ENCODE measurements at regions not wholly inside any gene's neighbourhood (a gene's known extent, or its start where the extent isn't known, plus 50 kb on each side); places are given as distances from the start of the nearest gene placed in this dataset.

DNA sequence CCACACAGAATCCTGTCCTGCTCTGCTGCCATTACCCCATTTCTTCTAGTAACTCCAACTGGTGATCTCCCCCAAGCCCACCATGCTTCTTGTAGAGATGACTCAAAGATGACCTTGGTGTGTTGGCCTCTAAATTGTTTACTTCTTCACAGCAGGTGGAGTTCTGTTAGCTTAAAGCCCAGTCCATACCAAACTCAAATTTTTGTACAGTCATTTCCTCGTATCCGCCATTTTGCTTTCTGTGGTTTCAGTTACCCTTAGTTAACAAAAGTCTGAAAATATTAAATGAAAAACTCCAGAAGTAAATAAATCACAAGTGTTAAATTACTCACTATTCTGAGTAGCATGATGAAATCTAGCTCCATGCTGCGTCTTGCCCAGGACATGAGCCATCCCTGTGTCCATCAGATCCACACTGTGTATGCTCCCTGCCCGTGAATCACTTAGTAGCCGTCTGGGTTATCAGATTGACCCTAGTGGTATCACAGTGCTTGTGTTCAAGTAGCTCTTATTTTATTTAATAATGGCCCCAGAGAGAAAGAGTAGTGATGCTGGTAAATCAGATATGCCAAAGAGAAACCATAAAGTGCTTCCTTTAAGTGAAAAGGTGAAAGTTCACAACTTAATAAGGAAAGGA is 133.3 kb upstream of the NOL4 start:
- Histone ChIP-seq H3K27me3 (ENCODE audit: insufficient read depth, low read depth, severe bottlenecking) (no peaks in the 10 kb centered on the region), H3K9me3 (ENCODE audit: severe bottlenecking) (no peaks in the 10 kb centered on the region), H3K4me3 (ENCODE audit: low read depth, low read length) (no peak overlapping the region), H3K36me3 (no peaks in the 10 kb centered on the region), H3K27ac (no peak overlapping the region)
- TF ChIP-seq, protein P1, sequence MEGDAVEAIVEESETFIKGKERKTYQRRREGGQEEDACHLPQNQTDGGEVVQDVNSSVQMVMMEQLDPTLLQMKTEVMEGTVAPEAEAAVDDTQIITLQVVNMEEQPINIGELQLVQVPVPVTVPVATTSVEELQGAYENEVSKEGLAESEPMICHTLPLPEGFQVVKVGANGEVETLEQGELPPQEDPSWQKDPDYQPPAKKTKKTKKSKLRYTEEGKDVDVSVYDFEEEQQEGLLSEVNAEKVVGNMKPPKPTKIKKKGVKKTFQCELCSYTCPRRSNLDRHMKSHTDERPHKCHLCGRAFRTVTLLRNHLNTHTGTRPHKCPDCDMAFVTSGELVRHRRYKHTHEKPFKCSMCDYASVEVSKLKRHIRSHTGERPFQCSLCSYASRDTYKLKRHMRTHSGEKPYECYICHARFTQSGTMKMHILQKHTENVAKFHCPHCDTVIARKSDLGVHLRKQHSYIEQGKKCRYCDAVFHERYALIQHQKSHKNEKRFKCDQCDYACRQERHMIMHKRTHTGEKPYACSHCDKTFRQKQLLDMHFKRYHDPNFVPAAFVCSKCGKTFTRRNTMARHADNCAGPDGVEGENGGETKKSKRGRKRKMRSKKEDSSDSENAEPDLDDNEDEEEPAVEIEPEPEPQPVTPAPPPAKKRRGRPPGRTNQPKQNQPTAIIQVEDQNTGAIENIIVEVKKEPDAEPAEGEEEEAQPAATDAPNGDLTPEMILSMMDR (IDR thresholded peaks at IDR 0.05; ENCODE audit: low read depth, low read length), result no peak
- DNase-seq, result no peak

DNA sequence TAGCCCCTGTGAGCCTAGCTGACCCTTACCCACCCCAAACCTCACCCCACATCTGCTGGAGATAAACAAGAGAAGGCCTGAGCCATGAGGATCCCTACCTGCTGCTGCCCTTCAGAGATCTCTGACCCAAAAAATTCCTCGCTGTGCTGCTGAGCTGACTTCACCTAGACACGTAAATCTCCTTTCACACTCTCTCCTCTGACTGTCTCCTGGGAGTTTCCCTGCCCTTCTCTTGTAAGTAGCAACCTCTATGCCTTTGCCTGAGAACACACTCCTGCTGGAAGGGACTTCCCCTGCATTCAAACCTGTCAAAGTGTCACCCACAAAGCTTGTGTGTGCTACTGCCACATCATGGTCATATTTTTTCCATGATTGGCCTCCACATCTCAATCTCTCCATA is 134.2 kb upstream of the NOL4 start:
- no peaks in the 10 kb centered on the region for H3K9me3 ChIP-seq (ENCODE audit: severe bottlenecking)
- no peak overlapping the region for H3K4me3 ChIP-seq (ENCODE audit: low read depth, low read length)
- TF ChIP-seq, protein P1 (IDR thresholded peaks at IDR 0.05; ENCODE audit: low read depth, low read length), result no peak
- no peaks in the 10 kb centered on the region for H3K27me3 ChIP-seq (ENCODE audit: insufficient read depth, low read depth, severe bottlenecking)
- H3K27ac ChIP-seq, result no peak overlapping the region
- H3K36me3 ChIP-seq, result no peaks in the 10 kb centered on the region
- no peak for DNase-seq

DNA sequence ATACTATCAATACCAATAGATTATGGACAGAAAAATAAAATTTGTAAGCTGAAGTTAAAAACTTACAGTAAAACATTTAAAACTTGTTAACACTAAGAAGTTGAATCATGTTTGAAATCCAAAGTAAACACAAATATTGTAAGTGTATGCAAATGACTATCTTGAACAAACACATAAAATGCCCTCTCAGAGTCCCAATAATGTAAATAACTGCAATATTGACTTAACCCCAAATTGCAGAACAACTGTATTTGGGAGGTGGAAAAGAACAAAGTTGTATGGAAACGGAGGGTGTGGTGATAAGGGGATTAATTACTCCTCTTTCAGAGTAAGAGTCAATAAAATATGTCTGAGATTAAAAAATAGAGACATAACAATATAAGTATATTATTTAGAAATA is 140.0 kb upstream of the NOL4 start:
- no peaks in the 10 kb centered on the region for H3K9me3 ChIP-seq (ENCODE audit: severe bottlenecking)
- TF ChIP-seq, protein P1 (IDR thresholded peaks at IDR 0.05; ENCODE audit: low read depth, low read length), result no peak
- no peak overlapping the region for H3K27ac ChIP-seq
- H3K4me3 ChIP-seq (ENCODE audit: low read depth, low read length), result no peak overlapping the region
- DNase-seq, result no peak
- no peaks in the 10 kb centered on the region for H3K36me3 ChIP-seq
- peaks cover 6% of the 10 kb centered on the region for H3K27me3 ChIP-seq (ENCODE audit: insufficient read depth, low read depth, severe bottlenecking)

DNA sequence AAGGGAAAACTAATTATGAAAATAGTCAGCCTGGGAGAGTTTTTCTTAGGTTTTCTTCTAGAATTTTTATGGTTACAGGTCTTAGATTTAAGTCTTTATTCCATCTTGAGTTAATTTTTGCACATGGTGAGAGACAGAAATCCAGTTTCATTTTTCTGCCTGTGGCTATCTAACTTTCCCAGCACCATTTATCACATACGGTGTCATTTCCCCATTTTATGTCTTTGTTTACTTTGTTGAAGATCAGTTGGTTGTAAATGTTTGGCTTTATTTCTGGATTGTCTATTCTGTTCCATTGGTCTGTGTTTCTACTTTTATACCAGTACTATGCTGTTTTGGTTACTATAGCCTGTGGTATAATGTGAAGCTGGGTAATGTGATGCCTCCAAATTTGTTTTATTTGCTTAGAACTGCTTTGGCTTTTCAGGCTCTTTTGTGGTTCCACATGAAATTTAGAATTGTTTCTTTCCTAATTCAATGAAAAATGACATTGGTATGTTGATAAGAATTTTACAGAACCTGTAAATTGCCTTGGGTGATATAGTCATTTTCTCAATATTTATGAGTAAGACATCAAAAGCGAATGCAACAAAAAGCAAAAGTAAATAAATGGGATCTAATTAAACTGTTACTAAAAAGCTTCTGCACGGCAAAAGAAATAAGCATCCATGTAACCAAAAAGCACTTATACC is 146.1 kb upstream of the NOL4 start:
- no peak for DNase-seq
- H3K4me3 ChIP-seq (ENCODE audit: low read depth, low read length), result no peak overlapping the region
- no peaks in the 10 kb centered on the region for H3K36me3 ChIP-seq
- TF ChIP-seq, protein P1 (IDR thresholded peaks at IDR 0.05; ENCODE audit: low read depth, low read length), result no peak
- peaks cover 2% of the 10 kb centered on the region for H3K27me3 ChIP-seq (ENCODE audit: insufficient read depth, low read depth, severe bottlenecking)
- H3K27ac ChIP-seq, result no peak overlapping the region
- H3K9me3 ChIP-seq (ENCODE audit: severe bottlenecking), result no peaks in the 10 kb centered on the region

DNA sequence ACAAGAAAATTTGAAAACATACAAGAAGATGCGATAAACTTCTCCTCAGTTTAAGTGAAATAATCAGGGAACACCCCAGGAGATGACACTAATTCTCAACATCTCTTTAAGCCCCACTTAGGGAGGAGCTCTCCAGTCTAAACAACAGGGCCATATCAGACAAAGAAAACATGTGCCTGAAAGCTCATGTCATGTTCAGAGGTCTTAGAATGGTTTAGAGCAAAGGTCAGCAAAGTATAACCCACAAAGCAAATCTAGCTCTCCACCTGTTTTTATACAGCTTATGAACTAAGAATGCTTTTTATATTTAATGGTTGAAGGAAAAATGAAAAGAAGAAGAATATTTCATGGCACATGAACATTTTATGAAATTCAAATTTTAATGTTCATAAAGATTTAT is 155.6 kb upstream of the NOL4 start:
- no peak overlapping the region for H3K4me3 ChIP-seq (ENCODE audit: low read depth, low read length)
- peaks cover 3% of the 10 kb centered on the region for H3K27me3 ChIP-seq (ENCODE audit: insufficient read depth, low read depth, severe bottlenecking)
- no peak overlapping the region for H3K27ac ChIP-seq
- H3K9me3 ChIP-seq (ENCODE audit: severe bottlenecking), result no peaks in the 10 kb centered on the region
- TF ChIP-seq, protein P1 (IDR thresholded peaks at IDR 0.05; ENCODE audit: low read depth, low read length), result no peak
- DNase-seq, result no peak
- no peaks in the 10 kb centered on the region for H3K36me3 ChIP-seq
